ENCODE measurements at regions not wholly inside any gene's neighbourhood (a gene's known extent, or its start where the extent isn't known, plus 50 kb on each side); places are given as distances from the start of the nearest gene placed in this dataset.

- no peak for TF ChIP-seq EZH2phosphoT487 (conservative IDR thresholded peaks at IDR 0.05; ENCODE audit: low read length)
- no peak for TF ChIP-seq CTCF (IDR thresholded peaks at IDR 0.05; ENCODE audit: insufficient read depth, low read length, poor library complexity, severe bottlenecking)
These were observed 268.2 kb downstream of the SH3GL2 start for GRCh38 chr9:17846948-17847655.

Data from SU-DHL-6 (cell line).